BJ (cell line): ENCODE measurements at regions not wholly inside any gene's neighbourhood (a gene's known extent, or its start where the extent isn't known, plus 50 kb on each side); places are given as distances from the start of the nearest gene placed in this dataset.

ENCODE experiments used
- CTCF ChIA-PET: fragments of 350-600 bp; formaldehyde crosslinking; extraction: SDS; loops from one replicate; lab custom pipeline; 2021; ENCODE audit warnings: antibody characterized with exemption, inconsistent platforms; lab: Yijun Ruan, JAX
- POLR2A ChIA-PET: fragments of 300-600 bp; sonication (Branson Sonifier 250); formaldehyde crosslinking; extraction: SDS; loops from one replicate; lab custom pipeline; 2021; ENCODE audit warnings: antibody characterized with exemption; lab: Charles Lee
- DNase-seq: peaks from one replicate; pipeline ENCODE4 v3.0.0-alpha.2; 2011; ENCODE audit warnings: low read depth
- H3K27me3 ChIP-seq: 2 replicates; pipeline ENCODE4 v1.6.0; 2011; ENCODE audit warnings: low read length; ENCODE audit not compliant: control insufficient read depth, insufficient read depth
- H3K36me3 ChIP-seq: 2 replicates; pipeline ENCODE4 v1.5.1; 2011; ENCODE audit warnings: low read length; ENCODE audit not compliant: control insufficient read depth, insufficient read depth
- H3K4me3 ChIP-seq: 2 replicates; pipeline ENCODE4 v1.5.1; 2011; ENCODE audit warnings: low read depth, mild to moderate bottlenecking, control low read depth, low read length
- TF ChIP-seq, protein P1 (sequence below): IDR thresholded peaks from 2 replicates; pipeline ENCODE4 v1.5.1; 2011; ENCODE audit warnings: low read depth, mild to moderate bottlenecking, control low read depth, inconsistent platforms, low read length, moderate library complexity; ENCODE audit not compliant: insufficient read depth

GRCh38 chr1:208501542-208501941, 257.4 kb upstream of the PLXNA2 start:
- no peak for DNase-seq
- POLR2A ChIA-PET = no interaction called here
- Histone ChIP-seq H3K36me3 (no peaks in the 10 kb centered on the region), H3K4me3 (no peak overlapping the region), H3K27me3 (no peaks in the 10 kb centered on the region)
- TF ChIP-seq, protein P1, sequence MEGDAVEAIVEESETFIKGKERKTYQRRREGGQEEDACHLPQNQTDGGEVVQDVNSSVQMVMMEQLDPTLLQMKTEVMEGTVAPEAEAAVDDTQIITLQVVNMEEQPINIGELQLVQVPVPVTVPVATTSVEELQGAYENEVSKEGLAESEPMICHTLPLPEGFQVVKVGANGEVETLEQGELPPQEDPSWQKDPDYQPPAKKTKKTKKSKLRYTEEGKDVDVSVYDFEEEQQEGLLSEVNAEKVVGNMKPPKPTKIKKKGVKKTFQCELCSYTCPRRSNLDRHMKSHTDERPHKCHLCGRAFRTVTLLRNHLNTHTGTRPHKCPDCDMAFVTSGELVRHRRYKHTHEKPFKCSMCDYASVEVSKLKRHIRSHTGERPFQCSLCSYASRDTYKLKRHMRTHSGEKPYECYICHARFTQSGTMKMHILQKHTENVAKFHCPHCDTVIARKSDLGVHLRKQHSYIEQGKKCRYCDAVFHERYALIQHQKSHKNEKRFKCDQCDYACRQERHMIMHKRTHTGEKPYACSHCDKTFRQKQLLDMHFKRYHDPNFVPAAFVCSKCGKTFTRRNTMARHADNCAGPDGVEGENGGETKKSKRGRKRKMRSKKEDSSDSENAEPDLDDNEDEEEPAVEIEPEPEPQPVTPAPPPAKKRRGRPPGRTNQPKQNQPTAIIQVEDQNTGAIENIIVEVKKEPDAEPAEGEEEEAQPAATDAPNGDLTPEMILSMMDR = no peak
- CTCF ChIA-PET = no interaction called here

DNA sequence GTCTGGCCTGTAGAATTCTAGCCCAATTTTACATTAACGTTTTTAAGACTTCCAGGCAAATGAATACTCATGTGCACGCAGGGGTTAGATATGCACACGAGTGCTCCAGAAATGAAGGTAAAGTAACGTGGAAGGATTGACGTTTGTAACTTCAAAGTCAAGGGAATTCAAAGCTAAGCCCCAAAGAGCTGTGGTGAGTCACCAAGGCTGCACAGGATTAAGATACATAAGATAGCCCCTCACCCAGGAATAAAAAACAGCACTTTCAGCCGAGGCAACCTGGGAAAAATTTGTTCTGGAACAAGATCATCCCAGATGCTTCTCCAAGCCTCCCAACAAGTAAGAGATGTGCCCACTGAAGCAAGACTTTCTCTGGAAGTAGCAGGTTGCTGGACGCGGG, 259.6 kb upstream of the PLXNA2 start:
- H3K27me3 ChIP-seq = no peaks in the 10 kb centered on the region
- no peak for DNase-seq
- no peaks in the 10 kb centered on the region for H3K36me3 ChIP-seq
- H3K4me3 ChIP-seq = no peak overlapping the region
- CTCF ChIA-PET = interaction anchor here (1.2 kb wide), 1 partner anchor 28 kb away, joined by 3 read pairs; no protein-coding TSS in a partner anchor
- POLR2A ChIA-PET = interaction anchor here (0.6 kb wide), 1 partner anchor 283 kb away, joined by 3 read pairs; no protein-coding TSS in a partner anchor
- TF ChIP-seq, protein P1 = no peak

GRCh38 chr1:208506812-208507211, 262.6 kb upstream of the PLXNA2 start:
- DNase-seq = no peak
- CTCF ChIA-PET = interaction anchor here (0.6 kb wide), 1 partner anchor 1317 kb away, joined by 3 read pairs; no protein-coding TSS in a partner anchor
- Histone ChIP-seq H3K4me3 (no peak overlapping the region), H3K36me3 (no peaks in the 10 kb centered on the region), H3K27me3 (no peaks in the 10 kb centered on the region)
- POLR2A ChIA-PET = no interaction called here
- TF ChIP-seq, protein P1 = no peak

DNA sequence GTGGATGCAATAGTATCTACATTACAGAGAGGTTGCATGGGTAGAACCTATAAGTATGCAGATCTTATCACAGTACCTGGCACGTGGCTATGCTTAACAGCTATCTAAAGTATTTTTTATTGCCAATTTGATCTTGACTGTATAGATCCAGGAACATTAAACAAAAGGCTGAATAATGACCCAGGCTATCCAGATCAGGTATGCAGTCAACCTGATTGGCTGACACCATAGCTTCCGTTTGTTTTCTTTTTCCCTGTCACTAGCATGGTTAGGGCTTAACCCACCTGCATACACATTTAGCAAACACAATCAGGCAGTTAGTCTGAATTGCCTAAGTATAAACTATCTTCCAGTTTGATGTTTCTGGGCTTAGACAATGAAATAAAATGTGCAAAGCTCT, 264.9 kb upstream of the PLXNA2 start:
- Histone ChIP-seq H3K27me3 (no peaks in the 10 kb centered on the region), H3K4me3 (no peak overlapping the region), H3K36me3 (no peaks in the 10 kb centered on the region)
- no peak for DNase-seq
- TF ChIP-seq, protein P1 = no peak
- POLR2A ChIA-PET = no interaction called here
- CTCF ChIA-PET = interaction anchor here (0.6 kb wide), 1 partner anchor 487 kb away, joined by 4 read pairs; no protein-coding TSS in a partner anchor

DNA sequence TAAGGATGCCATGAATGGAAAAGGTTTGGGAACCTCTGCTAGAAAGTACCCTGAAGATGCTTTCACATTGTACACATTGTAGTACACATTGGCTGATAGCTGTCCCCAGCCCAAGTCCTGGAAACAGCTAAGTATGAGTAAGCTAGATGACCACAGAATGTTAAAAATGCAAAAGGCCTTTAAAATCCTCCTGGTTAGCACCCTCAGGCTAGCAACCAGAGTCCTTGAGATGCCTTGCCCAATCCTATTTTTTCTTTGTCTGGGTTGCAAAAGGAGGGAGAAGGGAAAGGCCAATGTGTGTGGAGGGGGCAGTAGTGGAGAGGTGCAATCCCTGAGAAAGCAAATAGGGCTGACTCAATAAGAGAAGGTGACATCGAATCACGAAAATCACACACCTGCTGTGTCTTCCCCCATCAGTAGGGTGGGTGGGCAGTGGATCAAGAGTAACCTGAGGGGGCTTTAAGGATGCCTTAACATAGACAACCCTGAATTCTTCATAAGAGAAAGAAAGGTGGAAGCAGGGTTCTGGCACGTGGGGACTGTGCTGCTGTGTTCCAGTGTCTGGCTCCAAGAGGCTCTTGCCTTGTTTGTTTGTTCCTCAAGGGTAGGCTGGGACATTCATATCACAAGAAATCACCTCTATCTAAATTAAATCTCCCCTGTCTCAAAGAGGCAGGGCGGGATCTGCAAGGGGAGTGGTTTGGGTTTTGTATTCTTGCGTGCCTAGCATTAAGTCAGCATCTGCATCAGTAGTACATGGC, 266.2 kb upstream of the PLXNA2 start:
- no peak overlapping the region for H3K4me3 ChIP-seq
- peak; percentile 89 for DNase-seq
- no peaks in the 10 kb centered on the region for H3K36me3 ChIP-seq
- POLR2A ChIA-PET = no interaction called here
- TF ChIP-seq, protein P1 = no peak
- H3K27me3 ChIP-seq = no peaks in the 10 kb centered on the region
- CTCF ChIA-PET = no interaction called here
